ENCODE measurements at regions not wholly inside any gene's neighbourhood (a gene's known extent, or its start where the extent isn't known, plus 50 kb on each side); places are given as distances from the start of the nearest gene placed in this dataset.

- DNase-seq (ENCODE audit: low read depth): no peak
- no peak overlapping the region for H3K4me3 ChIP-seq (ENCODE audit: low read depth, low read length)
- TF ChIP-seq CTCF (IDR thresholded peaks at IDR 0.05; ENCODE audit: insufficient read depth, low read depth, low read length): no peak
Observed at GRCh38 chr2:220980966-220981675, 591.0 kb downstream of the EPHA4 start.

- TF ChIP-seq CTCF (IDR thresholded peaks at IDR 0.05; ENCODE audit: insufficient read depth, low read depth, low read length): no peak
- no peak for DNase-seq (ENCODE audit: low read depth)
Observed at GRCh38 chr2:220981926-220982325, 590.2 kb downstream of the EPHA4 start.

GRCh38 chr2:220985561-220985960 lies 586.5 kb downstream of the EPHA4 start:
- no peak overlapping the region for H3K4me3 ChIP-seq (ENCODE audit: low read depth, low read length)
- TF ChIP-seq CTCF (IDR thresholded peaks at IDR 0.05; ENCODE audit: insufficient read depth, low read depth, low read length): no peak
- no peak for DNase-seq (ENCODE audit: low read depth)

More at GRCh38 chr2:220981926-220982325, 590.2 kb downstream of the EPHA4 start:
- no peak overlapping the region for H3K4me3 ChIP-seq (ENCODE audit: low read depth, low read length)

- DNase-seq (ENCODE audit: low read depth): no peak
- H3K4me3 ChIP-seq (ENCODE audit: low read depth, low read length): no peak overlapping the region
- no peak for TF ChIP-seq CTCF (IDR thresholded peaks at IDR 0.05; ENCODE audit: insufficient read depth, low read depth, low read length)
Observed at GRCh38 chr2:220987839-220988238, 584.3 kb downstream of the EPHA4 start.

GRCh38 chr2:220991972-220992371 lies 580.1 kb downstream of the EPHA4 start:
- no peak for DNase-seq (ENCODE audit: low read depth)
- no peak overlapping the region for H3K4me3 ChIP-seq (ENCODE audit: low read depth, low read length)
- no peak for TF ChIP-seq CTCF (IDR thresholded peaks at IDR 0.05; ENCODE audit: insufficient read depth, low read depth, low read length)

- TF ChIP-seq CTCF (IDR thresholded peaks at IDR 0.05; ENCODE audit: insufficient read depth, low read depth, low read length): no peak
- no peak for DNase-seq (ENCODE audit: low read depth)
- H3K4me3 ChIP-seq (ENCODE audit: low read depth, low read length): no peak overlapping the region
Observed at GRCh38 chr2:220994846-220995245, 577.3 kb downstream of the EPHA4 start.

GRCh38 chr2:220995581-220995980 lies 576.5 kb downstream of the EPHA4 start:
- no peak for DNase-seq (ENCODE audit: low read depth)
- TF ChIP-seq CTCF (IDR thresholded peaks at IDR 0.05; ENCODE audit: insufficient read depth, low read depth, low read length): no peak
- no peak overlapping the region for H3K4me3 ChIP-seq (ENCODE audit: low read depth, low read length)
